ENCODE measurements at regions not wholly inside any gene's neighbourhood (a gene's known extent, or its start where the extent isn't known, plus 50 kb on each side); places are given as distances from the start of the nearest gene placed in this dataset.

GRCh38 chr6:14729129-14729871, 516.6 kb upstream of the JARID2 start (continued):
- TF ChIP-seq NKRF (conservative IDR thresholded peaks at IDR 0.05) (no peak), IKZF1 (conservative IDR thresholded peaks at IDR 0.05) (peak; percentile 61), TCF12 (IDR thresholded peaks at IDR 0.05; ENCODE audit: low read depth, low read length) (peak; percentile 88), KAT2A (conservative IDR thresholded peaks at IDR 0.05; ENCODE audit: control insufficient read depth, low read depth, low read length) (no peak), ZNF274 (IDR thresholded peaks at IDR 0.05; ENCODE audit: insufficient read depth, insufficient read length) (no peak), RFX5 (IDR thresholded peaks at IDR 0.05; ENCODE audit: low read depth, low read length) (no peak), BHLHE40 (IDR thresholded peaks at IDR 0.05; ENCODE audit: borderline replicate concordance in 1 of 2, low read depth in 2 of 2, low read length in 1 of 2) (peak; percentile 16 to 45; a peak in 2 of 4 replicates), E4F1 (IDR thresholded peaks at IDR 0.05; ENCODE audit: borderline replicate concordance, partially characterized antibody) (no peak), MLLT1 (IDR thresholded peaks at IDR 0.05) (peak; percentile 76), PKNOX1 (IDR thresholded peaks at IDR 0.05) (peak; percentile 28; the same call in 1 of the 2 replicates), BMI1 (IDR thresholded peaks at IDR 0.05; ENCODE audit: borderline replicate concordance) (peak; percentile 23; the same call in 1 of the 2 replicates), RBBP5 (conservative IDR thresholded peaks at IDR 0.05) (no peak), MAX (IDR thresholded peaks at IDR 0.05; ENCODE audit: low read depth, low read length) (no peak), JUNB (IDR thresholded peaks at IDR 0.05) (0 out of 2 replicates have a peak, but pooled peaks have one; percentile 27), CBX5 (IDR thresholded peaks at IDR 0.05; ENCODE audit: low read depth) (0 out of 2 replicates have a peak, but pooled peaks have one; percentile 26), POLR2A (IDR thresholded peaks at IDR 0.05; ENCODE audit: low read depth, low read length) (0 out of 2 replicates have a peak, but pooled peaks have one; percentile 6), RAD51 (IDR thresholded peaks at IDR 0.05) (peak; percentile 85), FOXM1 (IDR thresholded peaks at IDR 0.05; ENCODE audit: low read depth, low read length) (peak; percentile 36; the same call in 1 of the 2 replicates)
- TF ChIP-seq, protein P1, sequence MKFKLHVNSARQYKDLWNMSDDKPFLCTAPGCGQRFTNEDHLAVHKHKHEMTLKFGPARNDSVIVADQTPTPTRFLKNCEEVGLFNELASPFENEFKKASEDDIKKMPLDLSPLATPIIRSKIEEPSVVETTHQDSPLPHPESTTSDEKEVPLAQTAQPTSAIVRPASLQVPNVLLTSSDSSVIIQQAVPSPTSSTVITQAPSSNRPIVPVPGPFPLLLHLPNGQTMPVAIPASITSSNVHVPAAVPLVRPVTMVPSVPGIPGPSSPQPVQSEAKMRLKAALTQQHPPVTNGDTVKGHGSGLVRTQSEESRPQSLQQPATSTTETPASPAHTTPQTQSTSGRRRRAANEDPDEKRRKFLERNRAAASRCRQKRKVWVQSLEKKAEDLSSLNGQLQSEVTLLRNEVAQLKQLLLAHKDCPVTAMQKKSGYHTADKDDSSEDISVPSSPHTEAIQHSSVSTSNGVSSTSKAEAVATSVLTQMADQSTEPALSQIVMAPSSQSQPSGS (IDR thresholded peaks at IDR 0.05; ENCODE audit: low read length) = peak; percentile 14; the same call in 1 of the 2 replicates
- TF ChIP-seq, protein P2, sequence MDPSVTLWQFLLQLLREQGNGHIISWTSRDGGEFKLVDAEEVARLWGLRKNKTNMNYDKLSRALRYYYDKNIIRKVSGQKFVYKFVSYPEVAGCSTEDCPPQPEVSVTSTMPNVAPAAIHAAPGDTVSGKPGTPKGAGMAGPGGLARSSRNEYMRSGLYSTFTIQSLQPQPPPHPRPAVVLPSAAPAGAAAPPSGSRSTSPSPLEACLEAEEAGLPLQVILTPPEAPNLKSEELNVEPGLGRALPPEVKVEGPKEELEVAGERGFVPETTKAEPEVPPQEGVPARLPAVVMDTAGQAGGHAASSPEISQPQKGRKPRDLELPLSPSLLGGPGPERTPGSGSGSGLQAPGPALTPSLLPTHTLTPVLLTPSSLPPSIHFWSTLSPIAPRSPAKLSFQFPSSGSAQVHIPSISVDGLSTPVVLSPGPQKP (IDR thresholded peaks at IDR 0.05; ENCODE audit: low read depth, low read length) = no peak

Data from GM12878 (cell line).